GM21786 (cell line): ENCODE measurements at regions not wholly inside any gene's neighbourhood (a gene's known extent, or its start where the extent isn't known, plus 50 kb on each side); places are given as distances from the start of the nearest gene placed in this dataset.

Experiments
- ATAC-seq: cut with Tn5 transposase; IDR thresholded peaks from one replicate; pipeline ENCODE4 v1.9.1; 2021; ENCODE audit not compliant: unreplicated experiment

- no peak for ATAC-seq
Measured at GRCh38 chr3:113136071-113136470, 75.3 kb upstream of the BOC start.

- ATAC-seq: no peak
Measured at GRCh38 chr3:113136544-113136943, 74.8 kb upstream of the BOC start.

- no peak for ATAC-seq
Measured at GRCh38 chr3:113138839-113139743, 72.3 kb upstream of the BOC start.

GRCh38 chr3:113140876-113141275 lies 70.5 kb upstream of the BOC start:
- ATAC-seq: peak; percentile 45

GRCh38 chr3:113141543-113141942 lies 69.8 kb upstream of the BOC start:
- ATAC-seq: no peak

GRCh38 chr3:113142476-113142875 lies 68.9 kb upstream of the BOC start:
- no peak for ATAC-seq

- ATAC-seq: no peak
Measured at GRCh38 chr3:113143353-113143752, 68.0 kb upstream of the BOC start.

- ATAC-seq: no peak
Measured at GRCh38 chr3:113147681-113148261, 63.6 kb upstream of the BOC start.

GRCh38 chr3:113148284-113148683 lies 63.1 kb upstream of the BOC start:
- ATAC-seq: no peak

GRCh38 chr3:113150250-113150649 lies 61.1 kb upstream of the BOC start:
- ATAC-seq: no peak

- ATAC-seq: no peak
Measured at GRCh38 chr3:113151461-113152031, 59.8 kb upstream of the BOC start.

GRCh38 chr3:113152849-113153248 lies 58.5 kb upstream of the BOC start:
- no peak for ATAC-seq

GRCh38 chr3:113153499-113154107 lies 57.8 kb upstream of the BOC start:
- ATAC-seq: peak; percentile 92

GRCh38 chr3:113156816-113157333 lies 54.5 kb upstream of the BOC start:
- no peak for ATAC-seq

GRCh38 chr3:113157408-113158030 lies 53.8 kb upstream of the BOC start:
- no peak for ATAC-seq

GRCh38 chr3:113158171-113158570 lies 53.2 kb upstream of the BOC start:
- no peak for ATAC-seq
